ENCODE measurements at regions not wholly inside any gene's neighbourhood (a gene's known extent, or its start where the extent isn't known, plus 50 kb on each side); places are given as distances from the start of the nearest gene placed in this dataset.

GRCh38 chr7:13148548-13148947 is 461.1 kb downstream of the ARL4A start:
- TF ChIP-seq CTCF (IDR thresholded peaks at IDR 0.05) = no peak
- TF ChIP-seq POLR2A (IDR thresholded peaks at IDR 0.05) = no peak

All from heart left ventricle (tissue), 13 donors.